Esophagus squamous epithelium (tissue), 5 donors: ENCODE measurements at regions not wholly inside any gene's neighbourhood (a gene's known extent, or its start where the extent isn't known, plus 50 kb on each side); places are given as distances from the start of the nearest gene placed in this dataset.

ENCODE experiments used
- DNase-seq: peaks from one replicate; lab custom pipeline; 2025; lab: John Stamatoyannopoulos, UW
- H3K27ac ChIP-seq, 4 donors: fragments of 200-600 bp; sonication (generic); one replicate each; pipeline ENCODE4 v1.5.1; 2016 to 2019; ENCODE audit warnings: mild to moderate bottlenecking in 1 of 4
- H3K27me3 ChIP-seq, 4 donors: fragments of 200-600 bp; sonication (generic); 1 replicate in 3 of 4; 2 replicates in 1 of 4; pipeline versions ENCODE4 v1.5.1 to v1.6.0; 2017 to 2021; ENCODE audit warnings: antibody characterized with exemption in 1 of 4
- H3K36me3 ChIP-seq, 3 donors: fragments of 200-600 bp; sonication (generic); one replicate each; pipeline ENCODE4 v1.5.1; 2016 to 2019
- H3K4me1 ChIP-seq, 3 donors: fragments of 200-600 bp; sonication (generic); one replicate each; pipeline ENCODE4 v1.5.1; 2017 to 2019
- H3K4me3 ChIP-seq, 4 donors: fragments of 200-600 bp; sonication (generic); 1 replicate in 3 of 4; 2 replicates in 1 of 4; pipeline ENCODE4 v1.5.1; 2016 to 2019; ENCODE audit warnings: mild to moderate bottlenecking in 2 of 4, moderate library complexity in 1 of 4
- H3K9me3 ChIP-seq, 3 donors: fragments of 200-600 bp; sonication (generic); one replicate each; pipeline ENCODE4 v1.5.1; 2016 to 2019
- CTCF ChIP-seq, 6 experiments: fragments of 450-650 bp in 4 of 6; fragments of 200-600 bp in 2 of 6; sonication (generic) in 2 of 6; IDR thresholded peaks; one replicate each; pipeline ENCODE4 v1.5.1; 2016 to 2019; ENCODE audit warnings: antibody characterized with exemption in 6 of 6, mild to moderate bottlenecking in 4 of 6, moderate library complexity in 4 of 6
- POLR2A ChIP-seq, 4 donors: fragments of 450-650 bp; IDR thresholded peaks; one replicate each; pipeline ENCODE4 v1.6.1; 2017; ENCODE audit warnings: antibody characterized with exemption in 4 of 4, mild to moderate bottlenecking in 4 of 4, moderate library complexity in 3 of 4
- WGBS, 2 donors: methylation state at CpG; one replicate each; pipeline ENCODE4 v1.1.5; 2018; 5-methylcytosine and 5-hydroxymethylcytosine counted together
- intact Hi-C: fragments of 100-400 bp; cut with DNase I; formaldehyde crosslinking; loops from one replicate; pipeline ENCODE4 v1.15.0; 2022
- donor health status: DM: yes; HTN: yes; CAD: no.

GRCh38 chr5:159426694-159427093, 96.4 kb upstream of the IL12B start:
- WGBS, 2 donors, result 80 to 86% methylated on average over 3 of the region's 3 CpGs
- no peak overlapping the region for H3K27ac ChIP-seq
- TF ChIP-seq POLR2A (IDR thresholded peaks at IDR 0.05) (no peak), CTCF (IDR thresholded peaks at IDR 0.05) (no peak)
- no peaks in the 10 kb centered on the region for H3K9me3 ChIP-seq
- intact Hi-C loops, result no loop called here
- no peak for DNase-seq
- H3K4me1 ChIP-seq, result no peaks in the 10 kb centered on the region
- no peaks in the 10 kb centered on the region for H3K36me3 ChIP-seq
- no peak overlapping the region for H3K4me3 ChIP-seq
- H3K27me3 ChIP-seq, result peaks cover 0 to 24% (median 0%) of the 10 kb centered on the region in 4 donors

GRCh38 chr5:159427180-159428012, 97.1 kb upstream of the IL12B start:
- DNase-seq, result no peak
- intact Hi-C loops, result no loop called here
- TF ChIP-seq CTCF (IDR thresholded peaks at IDR 0.05) (no peak), POLR2A (IDR thresholded peaks at IDR 0.05) (no peak)
- H3K27ac ChIP-seq, result no peak overlapping the region
- no peaks in the 10 kb centered on the region for H3K36me3 ChIP-seq
- no peaks in the 10 kb centered on the region for H3K9me3 ChIP-seq
- 62% methylated on average over 7 of the region's 7 CpGs for WGBS, 2 donors
- H3K4me1 ChIP-seq, result no peaks in the 10 kb centered on the region
- peaks cover 0 to 24% (median 0%) of the 10 kb centered on the region in 4 donors for H3K27me3 ChIP-seq
- H3K4me3 ChIP-seq, result no peak overlapping the region

GRCh38 chr5:159430361-159431012, 100.2 kb upstream of the IL12B start:
- TF ChIP-seq POLR2A (IDR thresholded peaks at IDR 0.05) (no peak), CTCF (IDR thresholded peaks at IDR 0.05) (no peak)

GRCh38 chr5:159435855-159436254, 105.6 kb upstream of the IL12B start:
- no peaks in the 10 kb centered on the region for H3K36me3 ChIP-seq
- WGBS, 2 donors, result 74 to 85% methylated on average over 2 of the region's 2 CpGs

More at GRCh38 chr5:159430361-159431012, 100.2 kb upstream of the IL12B start:
- no peak for DNase-seq
- 86 to 93% methylated on average over 7 of the region's 7 CpGs for WGBS, 2 donors
- H3K27me3 ChIP-seq, result peaks cover 0 to 30% (median 0%) of the 10 kb centered on the region in 4 donors
- H3K4me1 ChIP-seq, result no peaks in the 10 kb centered on the region
- no peak overlapping the region for H3K27ac ChIP-seq
- intact Hi-C loops, result no loop called here
- H3K9me3 ChIP-seq, result no peaks in the 10 kb centered on the region
- H3K4me3 ChIP-seq, result no peak overlapping the region
- H3K36me3 ChIP-seq, result no peaks in the 10 kb centered on the region

More at GRCh38 chr5:159435855-159436254, 105.6 kb upstream of the IL12B start:
- DNase-seq, result no peak
- intact Hi-C loops, result no loop called here
- no peak overlapping the region for H3K4me3 ChIP-seq
- no peak overlapping the region for H3K27ac ChIP-seq
- H3K9me3 ChIP-seq, result no peaks in the 10 kb centered on the region
- no peak for TF ChIP-seq POLR2A (IDR thresholded peaks at IDR 0.05)
- no peak for TF ChIP-seq CTCF (IDR thresholded peaks at IDR 0.05)
- peaks cover 0 to 22% (median 0%) of the 10 kb centered on the region in 4 donors for H3K27me3 ChIP-seq
- H3K4me1 ChIP-seq, result no peaks in the 10 kb centered on the region
